CD4-positive, alpha-beta T cell treated with Interleukin-2 at 100 ng/mL for 4 hours (primary cell): ENCODE measurements at regions not wholly inside any gene's neighbourhood (a gene's known extent, or its start where the extent isn't known, plus 50 kb on each side); places are given as distances from the start of the nearest gene placed in this dataset.
"Not testable (repeated sequence)": the region's sequence is repeated elsewhere in the genome, so short reads cannot be mapped to it uniquely, and the experiment has no call there.

Source experiments
- DNase-seq: peaks from one replicate; pipeline ENCODE4 v3.0.0-alpha.2; 2020; ENCODE audit warnings: low spot score

DNA sequence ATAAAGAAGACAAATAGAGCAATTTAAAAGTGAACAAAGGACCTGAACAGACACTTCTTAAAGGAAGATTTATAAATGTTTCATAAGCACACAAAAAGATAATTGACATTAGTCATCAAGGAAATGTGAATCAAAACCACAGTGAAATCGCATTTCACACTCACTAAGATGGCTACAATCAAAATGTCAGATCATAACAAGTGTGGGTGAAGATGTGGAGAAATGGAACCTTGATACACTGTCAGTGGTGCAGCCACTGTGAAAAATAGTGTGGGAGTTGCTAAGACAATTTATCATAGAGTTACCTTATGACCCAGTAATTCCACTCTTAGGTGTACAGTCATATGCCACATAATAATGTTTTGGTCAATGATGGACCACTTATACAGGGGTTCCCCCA is 54.5 kb upstream of the HTR4 start:
- DNase-seq, result no peak

- DNase-seq, result no peak
Measured at GRCh38 chr5:148711961-148712360, 57.6 kb upstream of the HTR4 start.

DNA sequence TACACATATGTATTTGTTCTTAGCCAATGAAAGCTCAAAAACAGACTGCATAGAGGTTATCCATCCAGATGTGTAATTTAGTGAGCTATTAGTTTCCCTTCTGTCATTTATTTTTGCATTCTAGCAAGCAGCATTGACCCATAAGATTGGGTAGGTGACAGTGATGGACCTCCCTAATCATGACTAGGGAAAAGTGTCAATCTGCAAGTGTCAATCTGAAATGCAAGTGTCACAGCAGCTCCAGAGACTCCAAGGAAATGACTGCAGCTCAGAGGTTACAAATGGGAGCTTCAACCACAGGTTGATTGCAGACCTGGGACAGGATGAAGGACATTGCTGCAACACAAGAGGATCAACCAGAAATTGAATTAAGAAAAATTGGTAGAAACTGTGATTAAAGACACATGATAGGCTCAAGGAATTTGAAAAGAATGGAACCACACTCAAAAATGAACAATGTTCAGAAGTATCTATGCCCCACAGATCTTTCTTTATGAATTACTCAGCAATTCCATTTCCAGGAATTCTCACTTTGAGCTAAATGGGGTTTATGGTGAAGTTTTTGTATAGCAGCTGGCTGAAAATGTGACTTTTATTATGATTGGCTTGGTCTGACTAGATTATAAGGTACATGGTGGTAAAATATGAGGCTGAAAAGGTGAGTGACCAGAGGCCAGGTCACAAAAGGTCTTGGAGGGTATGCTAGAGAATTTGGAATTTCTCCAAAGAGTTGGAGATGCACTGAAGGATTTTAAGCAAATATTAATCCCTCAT is 59.6 kb upstream of the HTR4 start:
- no peak for DNase-seq

DNA sequence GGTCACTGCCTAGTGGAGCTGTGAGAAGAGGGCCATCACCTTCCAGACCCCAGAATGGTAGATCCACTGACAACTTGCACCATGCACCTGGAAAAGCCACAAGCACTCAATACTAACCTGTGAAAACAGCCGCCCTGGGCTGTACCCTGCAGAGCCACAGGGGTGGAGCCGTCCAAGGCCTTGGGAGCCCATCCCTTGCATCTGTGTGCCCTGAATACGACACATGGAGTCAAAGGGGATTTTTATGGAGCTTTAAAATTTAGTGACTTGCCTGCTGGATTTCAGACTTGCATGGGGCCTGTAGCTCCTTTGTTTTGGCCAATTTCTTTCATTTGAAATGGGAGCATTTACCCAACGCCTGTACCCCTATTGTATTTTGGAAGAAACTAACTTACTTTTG is 62.4 kb upstream of the HTR4 start:
- no peak for DNase-seq

DNA sequence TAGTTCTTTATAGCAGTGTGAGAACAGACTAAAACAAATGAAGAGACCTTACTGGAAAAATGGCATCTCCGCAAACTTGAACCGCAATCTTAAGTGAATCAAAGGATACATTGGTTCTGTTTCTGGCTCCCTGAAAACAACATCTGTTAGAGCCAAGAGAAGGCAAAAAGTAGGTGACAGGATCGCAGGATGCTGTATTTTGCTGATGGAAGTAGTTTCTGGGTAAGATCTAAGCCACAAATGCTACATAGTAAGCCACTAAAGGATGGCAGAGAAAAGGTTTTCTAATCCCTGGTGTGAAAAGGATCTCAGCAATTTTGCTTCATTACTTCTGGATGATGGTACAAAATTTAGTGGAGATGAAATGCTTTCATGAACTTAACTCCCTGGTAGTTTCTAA is 63.3 kb upstream of the HTR4 start:
- no peak for DNase-seq

DNA sequence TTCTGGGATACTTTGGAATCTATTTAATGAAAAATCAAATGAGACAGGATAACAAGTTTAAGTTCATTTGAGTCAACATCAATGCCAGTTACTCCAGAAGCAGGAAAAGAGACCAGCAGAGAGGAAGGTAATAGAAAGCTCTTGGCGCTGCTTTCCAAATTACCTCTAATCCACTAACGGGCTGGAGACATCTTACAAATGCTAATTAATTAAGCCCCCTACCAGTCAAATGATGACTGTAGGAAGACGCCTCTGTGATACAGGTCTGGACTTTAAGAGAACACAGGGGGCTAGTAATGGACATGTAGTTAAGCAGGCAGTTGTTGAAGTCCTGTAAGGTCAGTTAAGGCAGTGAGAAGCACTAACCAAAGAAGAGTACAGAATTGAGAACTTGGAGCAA is 65.3 kb upstream of the HTR4 start:
- no peak for DNase-seq

DNA sequence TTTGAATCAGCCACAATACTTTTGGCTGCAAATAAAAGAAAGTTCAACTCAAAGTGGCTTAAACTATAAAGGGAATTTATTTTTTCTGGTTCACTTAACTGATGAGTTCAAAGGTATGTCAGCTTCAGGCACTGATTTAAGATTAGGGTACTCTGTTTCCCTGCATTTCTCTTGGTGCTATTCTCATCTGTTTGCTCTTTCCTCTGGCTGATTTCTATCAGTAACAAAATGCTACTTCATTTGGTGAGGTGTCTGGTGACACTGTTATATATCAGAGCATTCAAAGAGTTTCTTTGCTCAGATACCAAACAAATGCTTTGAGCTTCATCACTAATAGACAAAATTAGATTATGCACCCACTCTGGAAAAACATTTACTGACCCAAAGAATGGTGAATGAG is 65.9 kb upstream of the HTR4 start:
- DNase-seq, result no peak

DNA sequence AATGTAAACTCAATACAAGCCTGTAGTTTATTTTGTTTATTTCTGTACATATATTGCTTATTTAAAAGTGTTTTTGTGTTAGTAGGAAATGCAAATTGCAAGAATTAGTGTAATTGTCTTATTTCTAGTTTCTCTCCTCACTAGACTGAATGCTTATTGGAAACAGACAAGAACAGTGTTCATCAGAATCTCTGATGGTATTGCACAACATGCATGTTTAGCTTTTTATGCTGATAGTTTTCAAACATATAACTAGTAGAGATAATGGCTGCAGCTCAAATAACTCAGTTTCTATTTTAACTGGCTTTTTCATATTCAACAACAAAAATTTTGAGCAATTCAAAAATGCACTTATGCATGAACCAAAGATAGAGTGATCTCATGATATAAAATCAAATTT is 68.8 kb upstream of the HTR4 start:
- no peak for DNase-seq

GRCh38 chr5:148725675-148726074 is 71.3 kb upstream of the HTR4 start:
- no peak for DNase-seq

- no peak for DNase-seq
Measured at GRCh38 chr5:148729182-148729581, 74.9 kb upstream of the HTR4 start.

- no peak for DNase-seq
Measured at GRCh38 chr5:148730270-148730669, 75.9 kb upstream of the HTR4 start.

DNA sequence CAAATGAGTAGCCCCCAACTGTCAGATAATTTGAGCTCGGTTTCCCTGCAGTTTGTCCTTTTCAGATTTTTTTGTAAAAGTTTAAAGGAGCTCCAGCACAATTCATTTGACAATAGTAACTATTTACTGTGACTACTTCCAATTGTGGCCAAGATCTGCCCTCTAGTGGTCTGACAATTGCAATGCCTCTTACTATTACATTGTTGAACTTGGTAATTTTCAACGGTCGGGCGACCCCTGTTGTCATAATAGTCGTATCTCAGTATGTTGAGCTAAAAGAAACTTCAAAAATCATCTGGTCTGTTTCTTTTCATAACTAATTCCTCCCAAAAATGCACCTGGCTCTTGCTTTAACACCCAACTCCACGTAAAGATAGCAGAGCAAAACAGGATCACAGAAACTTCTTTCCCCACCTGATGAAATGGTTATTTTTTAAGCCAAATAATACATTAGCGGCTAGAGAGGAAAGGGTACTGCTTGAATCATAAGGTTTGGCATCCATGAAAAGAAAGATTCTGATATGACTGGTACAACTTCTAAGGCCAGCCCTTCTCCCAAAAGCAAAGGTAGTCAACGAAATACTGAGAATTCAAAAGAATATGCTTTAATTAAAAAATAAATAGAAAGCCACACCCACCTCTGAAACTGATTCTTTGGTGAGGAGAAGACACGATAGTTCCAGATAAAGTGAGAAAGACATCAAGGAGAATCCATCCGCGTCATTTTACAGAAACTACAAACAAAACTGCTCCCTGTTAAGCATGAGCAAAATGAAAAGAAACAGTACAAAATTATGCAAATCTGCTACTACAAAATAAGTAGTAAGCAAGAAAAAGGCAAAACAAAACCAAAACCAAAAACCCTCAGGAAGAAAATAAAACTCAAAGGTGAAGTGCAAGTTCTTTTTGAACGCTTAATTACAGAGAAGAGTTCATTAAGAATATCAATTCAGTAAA is 76.9 kb upstream of the HTR4 start:
- peak; percentile 80 for DNase-seq

DNA sequence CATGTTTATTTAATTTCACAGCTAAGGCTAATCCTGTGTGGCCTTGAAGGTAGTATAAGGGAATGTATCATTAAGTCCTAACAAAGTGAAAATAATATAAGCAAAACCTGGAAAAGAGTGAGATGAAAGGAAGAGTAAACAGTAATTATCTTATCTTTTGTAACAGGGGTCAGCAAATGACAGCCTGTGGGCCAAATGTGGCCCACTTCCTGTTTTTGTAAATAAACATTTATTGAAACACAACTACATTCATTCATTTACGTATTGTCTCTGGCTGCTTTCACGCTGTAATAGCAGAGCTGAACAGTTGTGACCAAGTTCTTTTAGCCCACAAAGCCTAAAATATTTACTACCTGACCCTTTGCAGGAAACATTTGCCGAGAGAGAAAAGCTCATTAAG is 78.4 kb upstream of the HTR4 start:
- DNase-seq, result no peak

- DNase-seq, result peak; percentile 73
Measured at GRCh38 chr5:148733601-148734438, 79.5 kb upstream of the HTR4 start.

GRCh38 chr5:148734518-148734917 is 80.2 kb upstream of the HTR4 start:
- no peak for DNase-seq

DNA sequence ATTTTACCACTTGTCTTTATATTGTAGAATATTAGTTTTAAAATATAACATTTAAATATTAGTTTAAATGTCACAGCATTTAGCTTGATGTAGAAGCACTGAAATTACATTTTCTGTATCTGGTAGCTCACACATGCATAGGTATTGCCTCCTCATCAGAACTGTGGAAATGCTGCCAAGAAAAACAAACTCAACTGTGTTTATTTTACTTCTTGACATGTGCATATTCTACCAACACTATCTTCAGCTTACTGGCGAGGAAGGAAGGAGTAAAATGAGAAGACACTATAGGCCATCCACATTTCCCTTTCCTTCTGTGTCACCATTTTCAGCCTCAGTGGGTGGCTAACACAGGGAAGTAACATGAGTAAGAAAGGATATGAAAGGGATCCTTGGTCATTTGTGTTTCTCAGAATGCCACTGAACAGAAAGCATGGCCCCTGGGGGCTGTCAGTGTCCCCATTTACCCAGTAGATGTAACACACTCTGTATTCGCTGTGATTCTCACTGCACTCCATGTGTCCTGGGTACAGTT is 81.0 kb upstream of the HTR4 start:
- DNase-seq, result no peak

- DNase-seq, result no peak
Measured at GRCh38 chr5:148739023-148739422, 84.7 kb upstream of the HTR4 start.

DNA sequence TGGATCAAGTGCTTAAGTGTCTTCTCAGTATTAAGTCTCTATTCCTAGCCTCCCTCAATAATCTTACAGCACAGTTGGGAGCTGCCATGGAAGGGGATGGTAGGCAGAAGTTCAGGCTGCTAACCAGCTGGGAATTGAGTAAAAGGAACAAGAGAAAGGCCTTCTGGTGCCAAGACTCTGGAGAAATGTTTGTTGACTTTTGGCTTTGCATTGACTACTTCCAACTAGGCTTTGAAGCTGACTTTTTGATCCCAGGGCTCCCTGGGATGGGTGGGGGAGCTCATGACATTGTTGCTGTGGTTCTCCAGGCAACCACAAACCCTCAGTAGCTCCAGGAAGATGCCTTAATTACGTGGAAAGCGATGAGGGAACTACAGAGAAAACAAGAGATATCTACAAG is 85.2 kb upstream of the HTR4 start:
- no peak for DNase-seq

GRCh38 chr5:148740079-148740858 is 85.9 kb upstream of the HTR4 start:
- no peak for DNase-seq

DNA sequence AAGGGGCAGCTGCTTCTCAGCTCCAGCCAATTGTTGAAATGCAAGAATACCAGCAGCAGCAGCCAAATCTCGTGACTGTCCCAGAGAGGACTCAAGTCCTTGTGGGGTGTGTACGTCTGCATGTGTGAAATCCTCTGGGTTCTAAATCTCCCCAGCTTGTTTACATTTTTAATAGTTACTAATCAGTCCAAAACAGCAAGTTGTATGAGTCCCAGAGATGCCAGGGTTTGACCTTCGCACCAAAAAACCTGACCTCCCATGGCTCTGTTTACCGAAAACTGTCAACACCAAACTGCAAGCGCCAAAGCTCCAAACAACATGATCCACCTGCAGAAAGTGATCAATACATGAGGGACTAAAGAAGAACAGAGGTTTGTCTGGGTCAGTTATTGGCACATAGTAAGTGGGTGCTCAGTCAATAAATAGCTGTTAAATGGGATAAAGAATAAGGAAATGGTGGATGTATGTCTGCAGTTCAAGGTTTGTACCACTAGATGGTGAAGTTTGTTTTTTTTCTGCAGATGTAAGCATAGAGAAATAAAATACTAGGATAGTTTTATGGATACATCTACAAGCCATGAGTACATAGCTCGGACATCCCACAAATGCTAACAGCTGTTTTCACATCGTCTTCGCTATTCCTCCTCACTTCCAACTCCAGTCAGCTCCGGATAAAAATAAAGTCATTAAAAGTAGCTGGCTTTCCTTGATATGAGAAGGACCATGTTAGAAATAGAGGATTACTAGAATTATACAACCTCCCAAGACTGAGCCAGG is 85.3 kb upstream of the ADRB2 start:
- peak; percentile 46 for DNase-seq

GRCh38 chr5:148741766-148742165 is 84.6 kb upstream of the ADRB2 start:
- not testable (repeated sequence) for DNase-seq
